ENCODE measurements at regions not wholly inside any gene's neighbourhood (a gene's known extent, or its start where the extent isn't known, plus 50 kb on each side); places are given as distances from the start of the nearest gene placed in this dataset.
A peak's percentile ranks its signal among the peaks of the same experiment; 100 is the strongest.

- TF ChIP-seq, protein P1, sequence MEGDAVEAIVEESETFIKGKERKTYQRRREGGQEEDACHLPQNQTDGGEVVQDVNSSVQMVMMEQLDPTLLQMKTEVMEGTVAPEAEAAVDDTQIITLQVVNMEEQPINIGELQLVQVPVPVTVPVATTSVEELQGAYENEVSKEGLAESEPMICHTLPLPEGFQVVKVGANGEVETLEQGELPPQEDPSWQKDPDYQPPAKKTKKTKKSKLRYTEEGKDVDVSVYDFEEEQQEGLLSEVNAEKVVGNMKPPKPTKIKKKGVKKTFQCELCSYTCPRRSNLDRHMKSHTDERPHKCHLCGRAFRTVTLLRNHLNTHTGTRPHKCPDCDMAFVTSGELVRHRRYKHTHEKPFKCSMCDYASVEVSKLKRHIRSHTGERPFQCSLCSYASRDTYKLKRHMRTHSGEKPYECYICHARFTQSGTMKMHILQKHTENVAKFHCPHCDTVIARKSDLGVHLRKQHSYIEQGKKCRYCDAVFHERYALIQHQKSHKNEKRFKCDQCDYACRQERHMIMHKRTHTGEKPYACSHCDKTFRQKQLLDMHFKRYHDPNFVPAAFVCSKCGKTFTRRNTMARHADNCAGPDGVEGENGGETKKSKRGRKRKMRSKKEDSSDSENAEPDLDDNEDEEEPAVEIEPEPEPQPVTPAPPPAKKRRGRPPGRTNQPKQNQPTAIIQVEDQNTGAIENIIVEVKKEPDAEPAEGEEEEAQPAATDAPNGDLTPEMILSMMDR (IDR thresholded peaks at IDR 0.05; ENCODE audit: control extremely low read depth, extremely low read depth) = no peak
- 67 to 70% methylated on average over 16 of the region's 16 CpGs for WGBS, 2 donors
- H3K27ac ChIP-seq (ENCODE audit: low read depth in 1 of 2, low read length in 1 of 2) = no peak overlapping the region
- no peaks in the 10 kb centered on the region for H3K36me3 ChIP-seq (ENCODE audit: control insufficient read depth in 4 of 4, insufficient read depth in 4 of 4, low read length in 4 of 4)
- H3K4me1 ChIP-seq (ENCODE audit: control insufficient read depth in 5 of 5, insufficient read depth in 5 of 5, low read length in 5 of 5) = peaks cover 0 to 28% (median 0%) of the 10 kb centered on the region in 5 donors
- DNase-seq (peak in 2 of 3 donors; percentile 18 to 21), ATAC-seq (ENCODE audit: insufficient read depth, low FRiP score) (no peak)
- H3K9me3 ChIP-seq (ENCODE audit: control insufficient read depth in 4 of 4, insufficient read depth in 3 of 4, low read length in 3 of 4) = peaks cover 0 to 2% (median 0%) of the 10 kb centered on the region in 4 donors
- H3K27me3 ChIP-seq (ENCODE audit: control insufficient read depth in 3 of 3, insufficient read depth in 3 of 3, low read length in 2 of 3) = no peaks in the 10 kb centered on the region
- no peak overlapping the region for H3K4me3 ChIP-seq
- H3K9ac ChIP-seq (ENCODE audit: insufficient read depth in 1 of 2, low read length in 2 of 2) = no peak overlapping the region
Observed at GRCh38 chr15:97196048-97197014, 764.2 kb upstream of the ARRDC4 start.

DNA sequence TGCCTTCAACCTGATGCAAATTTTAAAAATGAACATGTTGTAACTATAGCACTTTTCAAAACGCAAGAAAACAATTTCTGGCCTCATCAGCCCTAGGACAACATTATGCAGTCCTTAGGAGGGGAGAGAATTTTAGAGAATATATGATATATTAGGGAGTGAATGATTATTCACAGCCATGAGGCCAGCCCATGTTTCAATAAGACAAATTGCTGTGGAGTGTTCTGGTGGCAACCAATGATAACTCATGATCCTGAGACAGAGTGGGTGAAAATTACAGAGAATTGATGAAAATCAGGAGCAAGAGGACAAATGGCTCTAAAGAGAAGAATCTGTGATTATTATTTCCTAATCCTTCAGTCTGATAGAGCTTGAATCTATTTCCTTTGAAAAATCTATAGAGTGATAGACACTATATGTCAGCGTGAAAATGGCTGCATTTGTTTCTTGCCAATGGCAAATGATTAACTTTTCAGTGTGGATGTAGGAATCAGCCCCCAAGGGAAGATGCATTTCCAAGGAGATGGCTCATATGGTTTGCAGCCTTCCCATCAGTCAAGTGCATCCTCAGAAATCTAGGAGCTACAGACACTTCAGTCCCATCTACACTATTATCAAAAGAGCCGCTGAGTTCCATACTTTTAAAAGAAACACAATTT is 761.0 kb upstream of the ARRDC4 start:
- TF ChIP-seq, protein P1 (IDR thresholded peaks at IDR 0.05; ENCODE audit: control extremely low read depth, extremely low read depth) = no peak
- H3K27me3 ChIP-seq (ENCODE audit: control insufficient read depth in 3 of 3, insufficient read depth in 3 of 3, low read length in 2 of 3) = no peaks in the 10 kb centered on the region

GRCh38 chr15:97200161-97200560 is 760.3 kb upstream of the ARRDC4 start:
- no peaks in the 10 kb centered on the region for H3K9me3 ChIP-seq (ENCODE audit: control insufficient read depth in 4 of 4, insufficient read depth in 3 of 4, low read length in 3 of 4)
- H3K36me3 ChIP-seq (ENCODE audit: control insufficient read depth in 4 of 4, insufficient read depth in 4 of 4, low read length in 4 of 4) = no peaks in the 10 kb centered on the region
- peaks cover 0 to 21% (median 0%) of the 10 kb centered on the region in 5 donors for H3K4me1 ChIP-seq (ENCODE audit: control insufficient read depth in 5 of 5, insufficient read depth in 5 of 5, low read length in 5 of 5)
- DNase-seq = no peak
- H3K4me3 ChIP-seq = no peak overlapping the region
- TF ChIP-seq, protein P1 (IDR thresholded peaks at IDR 0.05; ENCODE audit: control extremely low read depth, extremely low read depth) = no peak
- H3K27me3 ChIP-seq (ENCODE audit: control insufficient read depth in 3 of 3, insufficient read depth in 3 of 3, low read length in 2 of 3) = no peaks in the 10 kb centered on the region
- 89 to 90% methylated on average over 2 of the region's 2 CpGs for WGBS, 2 donors
- ATAC-seq (ENCODE audit: insufficient read depth, low FRiP score) = no peak
- H3K9ac ChIP-seq (ENCODE audit: insufficient read depth in 1 of 2, low read length in 2 of 2) = no peak overlapping the region
- H3K27ac ChIP-seq (ENCODE audit: low read depth in 1 of 2, low read length in 1 of 2) = no peak overlapping the region

More for the DNA sequence above, 761.0 kb upstream of the ARRDC4 start:
- Histone ChIP-seq H3K4me1 (ENCODE audit: control insufficient read depth in 5 of 5, insufficient read depth in 5 of 5, low read length in 5 of 5) (peaks cover 0 to 28% (median 0%) of the 10 kb centered on the region in 5 donors), H3K4me3 (no peak overlapping the region), H3K9ac (ENCODE audit: insufficient read depth in 1 of 2, low read length in 2 of 2) (no peak overlapping the region), H3K27ac (ENCODE audit: low read depth in 1 of 2, low read length in 1 of 2) (no peak overlapping the region), H3K36me3 (ENCODE audit: control insufficient read depth in 4 of 4, insufficient read depth in 4 of 4, low read length in 4 of 4) (no peaks in the 10 kb centered on the region), H3K9me3 (ENCODE audit: control insufficient read depth in 4 of 4, insufficient read depth in 3 of 4, low read length in 3 of 4) (no peaks in the 10 kb centered on the region)
- no peak for ATAC-seq (ENCODE audit: insufficient read depth, low FRiP score)
- WGBS, 2 donors = 89 to 92% methylated on average over 3 of the region's 3 CpGs
- DNase-seq = no peak

All from lung (tissue), 11 donors.